ENCODE measurements at regions not wholly inside any gene's neighbourhood (a gene's known extent, or its start where the extent isn't known, plus 50 kb on each side); places are given as distances from the start of the nearest gene placed in this dataset.

- in situ Hi-C loops (cut with HindIII; ENCODE audit: low pct_unique_long_range_greater_than_20kb, low sequenced_read_pairs) = no loop called here
- no peak for DNase-seq (ENCODE audit: low read depth, low spot score)
Observed at GRCh38 chr4:3706565-3707422, 59.4 kb upstream of the ADRA2C start.

DNA sequence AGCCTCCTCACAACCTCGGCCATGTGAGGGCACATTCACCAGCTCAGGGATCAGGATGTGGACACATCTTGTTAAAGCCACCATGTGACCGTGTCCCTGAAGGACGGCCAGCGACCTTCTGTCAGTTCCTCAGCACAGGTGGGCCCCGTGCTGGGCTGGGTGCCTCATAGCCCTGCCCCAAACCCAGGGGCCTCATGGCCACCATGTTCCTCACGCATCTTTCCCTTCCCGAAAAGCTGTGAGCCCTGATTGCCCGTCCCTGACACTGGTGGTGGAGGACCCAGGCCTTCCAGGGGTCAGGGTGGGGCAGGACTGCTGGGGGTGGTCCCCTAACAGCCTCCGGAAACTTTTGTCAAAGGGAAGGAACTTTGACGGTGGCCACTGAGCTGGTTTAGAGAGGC is 60.1 kb upstream of the ADRA2C start:
- in situ Hi-C loops (cut with HindIII; ENCODE audit: low pct_unique_long_range_greater_than_20kb, low sequenced_read_pairs) = no loop called here
- no peak for DNase-seq (ENCODE audit: low read depth, low spot score)

DNA sequence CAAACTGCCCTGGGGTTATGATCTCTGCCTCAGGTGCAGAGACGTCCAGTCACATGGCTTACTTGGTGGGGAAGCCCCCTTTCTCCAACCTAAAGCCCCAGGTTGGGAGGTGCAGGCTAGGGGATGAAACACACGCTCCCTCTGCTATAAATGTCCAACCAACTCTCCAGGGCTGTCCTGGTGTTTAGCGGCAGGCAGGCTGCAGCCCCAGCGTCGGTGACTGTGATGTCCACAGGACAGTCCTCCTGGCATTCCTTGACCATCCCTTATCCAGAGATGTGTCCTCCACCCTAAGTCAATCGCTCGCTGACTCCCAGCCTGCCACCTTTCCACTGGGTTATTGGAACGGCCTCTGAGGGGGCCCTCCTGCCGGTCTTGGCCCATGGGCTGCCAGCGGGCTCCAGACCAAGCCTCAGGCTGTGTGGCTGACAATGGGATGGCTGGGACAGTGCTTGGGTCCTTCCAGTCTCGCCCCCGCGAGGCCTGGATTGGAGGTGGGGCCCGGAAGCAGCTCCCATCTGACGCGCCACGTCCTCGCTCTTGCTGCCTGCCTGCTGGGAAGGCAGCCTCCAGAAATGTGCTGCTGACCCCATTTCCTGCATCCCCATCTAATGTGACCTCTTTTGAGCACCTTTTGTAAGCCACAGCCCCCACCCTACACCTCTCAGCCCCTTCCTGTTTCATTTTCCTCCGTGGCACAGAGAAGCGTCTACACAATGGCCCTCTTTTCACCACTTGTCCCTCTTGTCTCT is 60.8 kb upstream of the ADRA2C start:
- in situ Hi-C loops (cut with HindIII; ENCODE audit: low pct_unique_long_range_greater_than_20kb, low sequenced_read_pairs) = no loop called here
- no peak for DNase-seq (ENCODE audit: low read depth, low spot score)

DNA sequence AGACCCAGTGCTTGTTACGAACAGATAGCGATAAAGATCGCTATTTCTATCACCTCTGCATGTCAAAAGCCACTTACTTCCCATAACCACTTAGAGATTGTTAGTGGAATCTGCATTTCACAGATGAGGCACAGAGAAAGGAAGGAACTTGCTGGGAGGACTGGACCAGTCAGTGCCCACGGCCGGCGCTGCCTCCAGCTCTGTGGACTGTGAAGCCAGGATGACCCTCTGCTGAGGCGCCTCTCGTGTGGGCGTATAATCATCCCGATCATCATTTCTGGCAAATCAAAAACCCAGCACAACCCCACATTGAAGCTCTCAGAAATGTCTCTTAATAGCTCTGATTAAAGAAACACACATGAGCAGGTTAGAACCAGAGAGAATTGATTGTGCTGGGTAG is 61.5 kb upstream of the ADRA2C start:
- no peak for DNase-seq (ENCODE audit: low read depth, low spot score)
- in situ Hi-C loops (cut with HindIII; ENCODE audit: low pct_unique_long_range_greater_than_20kb, low sequenced_read_pairs) = no loop called here

DNA sequence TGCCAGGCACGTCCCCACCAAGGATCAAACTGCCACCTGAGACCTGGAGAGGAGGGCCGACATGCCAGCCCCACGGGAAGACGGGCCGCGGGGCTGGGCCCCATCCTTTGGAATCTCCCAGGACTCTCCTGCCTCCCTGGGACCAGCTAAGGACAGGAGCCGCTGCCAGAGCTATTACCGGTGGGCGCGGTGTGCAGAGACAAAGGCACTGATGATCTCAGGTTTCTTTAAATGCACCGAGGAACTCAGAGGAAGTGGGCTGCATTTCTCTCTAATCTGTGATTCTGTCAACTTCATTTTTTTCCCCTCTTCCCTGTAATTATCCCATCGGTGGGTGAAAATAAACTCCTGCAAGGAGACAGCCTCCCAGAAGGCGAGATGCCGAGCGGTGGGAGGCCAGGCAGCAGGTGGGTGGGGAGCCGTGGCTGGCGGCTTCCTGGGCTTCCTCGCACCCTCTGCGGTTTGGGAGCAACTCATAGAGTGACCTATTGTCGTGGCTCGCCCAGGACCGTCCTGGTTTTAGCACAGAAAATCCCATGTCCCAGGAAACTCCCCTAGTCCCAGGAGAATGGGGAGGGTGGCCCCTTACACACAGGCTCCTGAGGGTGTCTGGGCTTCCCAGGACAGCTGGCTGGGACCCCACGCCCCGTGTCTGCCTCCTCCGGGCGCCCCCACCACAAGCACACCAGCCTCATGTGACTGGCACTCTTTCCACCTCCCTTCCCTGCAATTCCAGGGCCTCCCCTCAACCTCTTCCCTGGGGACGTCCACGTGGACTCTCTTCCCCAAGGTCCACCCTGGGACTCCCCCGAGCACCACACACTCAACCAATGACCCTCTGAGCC is 62.3 kb upstream of the ADRA2C start:
- no peak for DNase-seq (ENCODE audit: low read depth, low spot score)
- in situ Hi-C loops (cut with HindIII; ENCODE audit: low pct_unique_long_range_greater_than_20kb, low sequenced_read_pairs) = no loop called here

GRCh38 chr4:3703343-3703676 is 62.9 kb upstream of the ADRA2C start:
- DNase-seq (ENCODE audit: low read depth, low spot score) = no peak

GRCh38 chr4:3702561-3703221 is 63.5 kb upstream of the ADRA2C start:
- no peak for DNase-seq (ENCODE audit: low read depth, low spot score)
- in situ Hi-C loops (cut with HindIII; ENCODE audit: low pct_unique_long_range_greater_than_20kb, low sequenced_read_pairs) = no loop called here

More at GRCh38 chr4:3703343-3703676, 62.9 kb upstream of the ADRA2C start:
- in situ Hi-C loops (cut with HindIII; ENCODE audit: low pct_unique_long_range_greater_than_20kb, low sequenced_read_pairs) = no loop called here

GRCh38 chr4:3701736-3702560 is 64.2 kb upstream of the ADRA2C start:
- no peak for DNase-seq (ENCODE audit: low read depth, low spot score)
- in situ Hi-C loops (cut with HindIII; ENCODE audit: low pct_unique_long_range_greater_than_20kb, low sequenced_read_pairs) = no loop called here

DNA sequence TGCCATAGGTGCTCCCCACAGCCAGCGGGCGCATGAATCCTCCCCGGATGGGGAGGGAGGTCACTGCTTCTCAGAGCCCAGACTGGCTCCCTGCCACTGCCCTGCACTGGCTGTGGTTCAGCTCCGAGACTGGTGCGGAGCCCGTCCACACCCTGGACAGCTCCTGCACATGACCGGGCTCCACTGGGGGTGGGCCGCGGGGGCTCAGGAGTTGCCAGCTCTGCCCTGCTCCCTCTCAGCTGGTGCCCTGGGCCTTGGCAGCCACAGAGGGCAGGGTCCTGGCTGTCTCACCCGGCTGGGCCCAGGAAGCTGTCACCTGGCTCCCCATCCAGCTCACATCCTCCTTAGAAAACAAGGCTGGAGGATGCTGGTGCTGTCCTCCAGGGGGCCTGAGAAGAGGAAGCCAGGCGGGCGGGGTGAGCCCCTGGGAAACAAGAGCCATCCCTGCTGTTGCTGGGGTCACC is 64.9 kb upstream of the ADRA2C start:
- in situ Hi-C loops (cut with HindIII; ENCODE audit: low pct_unique_long_range_greater_than_20kb, low sequenced_read_pairs) = no loop called here
- DNase-seq (ENCODE audit: low read depth, low spot score) = no peak

DNA sequence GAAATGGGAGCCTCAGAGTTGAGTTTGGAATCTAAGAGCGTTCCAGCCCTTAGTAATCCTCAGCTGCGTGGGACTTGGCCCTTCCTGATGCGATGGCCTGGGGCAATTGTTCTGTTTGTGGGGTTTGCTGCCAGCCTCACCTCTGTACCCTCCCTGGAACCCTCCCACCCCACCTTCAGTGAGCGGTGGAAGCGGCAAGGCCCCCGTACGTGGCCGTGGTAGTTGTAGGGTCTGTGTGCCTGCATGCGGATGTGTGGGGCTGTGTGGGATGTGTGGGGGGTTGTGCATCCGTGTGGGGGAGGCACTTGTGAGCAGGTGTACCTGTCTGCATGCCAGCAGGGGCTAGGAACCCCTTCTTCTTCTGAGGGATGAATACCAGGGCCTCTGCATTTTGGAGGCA is 65.4 kb upstream of the ADRA2C start:
- no peak for DNase-seq (ENCODE audit: low read depth, low spot score)
- in situ Hi-C loops (cut with HindIII; ENCODE audit: low pct_unique_long_range_greater_than_20kb, low sequenced_read_pairs) = no loop called here

- DNase-seq (ENCODE audit: low read depth, low spot score) = no peak
- in situ Hi-C loops (cut with HindIII; ENCODE audit: low pct_unique_long_range_greater_than_20kb, low sequenced_read_pairs) = no loop called here
Observed at GRCh38 chr4:3700223-3700622, 66.0 kb upstream of the ADRA2C start.

- in situ Hi-C loops (cut with HindIII; ENCODE audit: low pct_unique_long_range_greater_than_20kb, low sequenced_read_pairs) = no loop called here
- DNase-seq (ENCODE audit: low read depth, low spot score) = no peak
Observed at GRCh38 chr4:3699678-3700077, 66.5 kb upstream of the ADRA2C start.

GRCh38 chr4:3699261-3699660 is 66.9 kb upstream of the ADRA2C start:
- in situ Hi-C loops (cut with HindIII; ENCODE audit: low pct_unique_long_range_greater_than_20kb, low sequenced_read_pairs) = no loop called here

DNA sequence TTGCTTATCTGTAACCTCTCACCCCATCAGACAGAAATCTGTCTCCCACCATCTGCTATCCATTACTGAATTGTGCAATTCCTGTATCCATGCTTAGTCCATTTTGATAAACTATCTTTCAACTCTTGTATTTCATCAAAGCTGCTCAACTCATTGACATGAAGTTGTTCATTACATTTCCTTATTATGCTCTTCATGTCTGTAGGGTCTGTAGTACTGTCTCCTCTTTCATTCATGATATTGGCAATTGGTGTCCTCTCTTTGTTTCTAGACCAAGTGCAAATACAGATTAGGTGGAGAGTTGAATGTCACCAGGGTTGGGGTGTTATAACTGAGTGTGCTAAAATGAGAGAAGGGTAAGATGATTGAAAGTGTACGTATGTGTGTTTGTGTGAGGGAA is 69.2 kb upstream of the ADRA2C start:
- DNase-seq (ENCODE audit: low read depth, low spot score) = no peak
- in situ Hi-C loops (cut with HindIII; ENCODE audit: low pct_unique_long_range_greater_than_20kb, low sequenced_read_pairs) = no loop called here

More at GRCh38 chr4:3699261-3699660, 66.9 kb upstream of the ADRA2C start:
- no peak for DNase-seq (ENCODE audit: low read depth, low spot score)

DNA sequence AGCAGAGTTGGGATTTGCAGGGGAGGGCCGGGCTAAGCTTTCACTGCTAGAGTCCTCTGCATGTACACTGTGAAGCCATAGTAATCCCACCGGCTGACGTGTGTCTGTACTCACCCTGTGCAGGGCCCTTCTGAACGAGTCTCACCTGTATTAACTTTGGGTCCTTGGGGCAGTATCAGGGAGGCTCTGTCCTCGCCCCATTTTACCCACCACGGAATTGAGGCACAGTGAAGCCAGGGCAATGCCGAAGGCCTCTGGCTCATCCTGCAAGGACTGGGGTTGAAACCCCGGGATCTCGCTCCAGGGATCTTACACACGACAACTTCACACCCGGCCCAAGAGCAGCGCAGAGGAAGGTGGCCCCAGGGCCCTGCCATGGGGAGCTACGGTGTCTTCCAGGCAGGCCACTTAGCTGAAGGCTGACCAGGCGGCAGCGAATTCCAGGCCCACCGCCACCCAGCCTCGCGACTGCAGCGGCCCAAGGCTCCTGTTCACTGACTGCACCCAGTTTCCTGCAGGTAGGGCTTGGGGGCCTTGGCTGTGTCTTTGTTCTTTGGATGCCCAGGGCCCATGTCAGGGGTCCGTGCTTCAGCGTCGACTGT is 75.5 kb upstream of the ADRA2C start:
- in situ Hi-C loops (cut with HindIII; ENCODE audit: low pct_unique_long_range_greater_than_20kb, low sequenced_read_pairs) = no loop called here
- DNase-seq (ENCODE audit: low read depth, low spot score) = no peak
